GM12892 (cell line): ENCODE measurements at regions not wholly inside any gene's neighbourhood (a gene's known extent, or its start where the extent isn't known, plus 50 kb on each side); places are given as distances from the start of the nearest gene placed in this dataset.

ENCODE experiments used
- DNase-seq: peaks from one replicate; pipeline ENCODE4 v3.0.0; 2011; ENCODE audit not compliant: insufficient read length
- FAIRE-seq: peaks from 2 replicates; lab custom pipeline; 2011; peaks lifted over from hg19 to GRCh38; lab: Jason Lieb, UNC
- POLR2A ChIP-seq: IDR thresholded peaks from 2 replicates; pipeline ENCODE4 v1.6.1; 2011; ENCODE audit warnings: low read depth, low read length, control low read depth
- POLR2AphosphoS5 ChIP-seq: IDR thresholded peaks from 2 replicates; pipeline ENCODE4 v1.6.1; 2011; ENCODE audit warnings: low read depth, low read length, control low read depth
- TAF1 ChIP-seq: IDR thresholded peaks from 2 replicates; pipeline ENCODE4 v1.6.1; 2011; ENCODE audit warnings: low read depth, mild to moderate bottlenecking, control low read depth, low read length, borderline replicate concordance

- TF ChIP-seq POLR2A (no peak), POLR2AphosphoS5 (no peak), TAF1 (no peak)
- FAIRE-seq (no peak), DNase-seq (no peak)
Measured at GRCh38 chr2:16127276-16127940, 187.1 kb downstream of the MYCN start.

- DNase-seq (no peak), FAIRE-seq (no peak)
- TF ChIP-seq TAF1 (no peak), POLR2AphosphoS5 (no peak), POLR2A (no peak)
Measured at GRCh38 chr2:16126517-16127275, 186.3 kb downstream of the MYCN start.

- TF ChIP-seq TAF1 (no peak), POLR2AphosphoS5 (no peak), POLR2A (no peak)
- no peak for FAIRE-seq
- DNase-seq: no peak
Measured at GRCh38 chr2:16125614-16126516, 185.5 kb downstream of the MYCN start.

- no peak for FAIRE-seq
- TF ChIP-seq TAF1: no peak
- TF ChIP-seq POLR2AphosphoS5: no peak
- no peak for TF ChIP-seq POLR2A
- DNase-seq: no peak
Measured at GRCh38 chr2:16124881-16125613, 184.7 kb downstream of the MYCN start.

GRCh38 chr2:16123856-16124780 is 183.8 kb downstream of the MYCN start:
- FAIRE-seq: no peak
- TF ChIP-seq POLR2AphosphoS5: no peak
- TF ChIP-seq TAF1: no peak
- no peak for TF ChIP-seq POLR2A
- no peak for DNase-seq

GRCh38 chr2:16123421-16123820 is 183.1 kb downstream of the MYCN start:
- no peak for DNase-seq
- no peak for FAIRE-seq
- no peak for TF ChIP-seq POLR2A
- TF ChIP-seq POLR2AphosphoS5: no peak
- no peak for TF ChIP-seq TAF1

- no peak for FAIRE-seq
- no peak for DNase-seq
- TF ChIP-seq POLR2AphosphoS5 (no peak), TAF1 (no peak), POLR2A (no peak)
Measured at GRCh38 chr2:16122556-16122955, 182.2 kb downstream of the MYCN start.

GRCh38 chr2:16121986-16122390 is 181.6 kb downstream of the MYCN start:
- no peak for DNase-seq
- FAIRE-seq: no peak
- TF ChIP-seq POLR2AphosphoS5 (no peak), TAF1 (no peak), POLR2A (no peak)

GRCh38 chr2:16121231-16121985 is 181.1 kb downstream of the MYCN start:
- FAIRE-seq (no peak), DNase-seq (no peak)
- TF ChIP-seq POLR2A: no peak
- no peak for TF ChIP-seq TAF1
- no peak for TF ChIP-seq POLR2AphosphoS5
